Activated effector memory CD4-positive, alpha-beta T cell treated with anti-CD3 and anti-CD28 coated beads, Interleukin-2, amount 50 U/mL, for 16 hours (primary cell): ENCODE measurements at regions not wholly inside any gene's neighbourhood (a gene's known extent, or its start where the extent isn't known, plus 50 kb on each side); places are given as distances from the start of the nearest gene placed in this dataset.
A peak's percentile ranks its signal among the peaks of the same experiment; 100 is the strongest.

Source experiments
- DNase-seq: peaks from one replicate; pipeline ENCODE4 v3.0.0-alpha.2; 2020

GRCh38 chr13:50587645-50588373 is 255.7 kb downstream of the DLEU7 start:
- DNase-seq: no peak

- no peak for DNase-seq
Observed at GRCh38 chr13:50588491-50589130, 254.9 kb downstream of the DLEU7 start.

GRCh38 chr13:50589139-50589538 is 254.4 kb downstream of the DLEU7 start:
- DNase-seq: no peak

- DNase-seq: no peak
Observed at GRCh38 chr13:50589651-50590054, 253.8 kb downstream of the DLEU7 start.

- DNase-seq: no peak
Observed at GRCh38 chr13:50592412-50593155, 250.9 kb downstream of the DLEU7 start.

GRCh38 chr13:50593207-50593606 is 250.3 kb downstream of the DLEU7 start:
- DNase-seq: no peak

GRCh38 chr13:50594276-50595051 is 249.0 kb downstream of the DLEU7 start:
- DNase-seq: peak; percentile 64

GRCh38 chr13:50595196-50595595 is 248.3 kb downstream of the DLEU7 start:
- no peak for DNase-seq

- DNase-seq: no peak
Observed at GRCh38 chr13:50596156-50596555, 247.3 kb downstream of the DLEU7 start.

GRCh38 chr13:50596776-50597203 is 246.7 kb downstream of the DLEU7 start:
- DNase-seq: no peak

GRCh38 chr13:50598338-50598737 is 245.2 kb downstream of the DLEU7 start:
- no peak for DNase-seq

GRCh38 chr13:50599046-50599445 is 244.4 kb downstream of the DLEU7 start:
- no peak for DNase-seq

- DNase-seq: no peak
Observed at GRCh38 chr13:50599927-50600326, 243.6 kb downstream of the DLEU7 start.

GRCh38 chr13:50608370-50608769 is 235.1 kb downstream of the DLEU7 start:
- DNase-seq: no peak

- no peak for DNase-seq
Observed at GRCh38 chr13:50609011-50609410, 234.5 kb downstream of the DLEU7 start.

GRCh38 chr13:50610238-50610637 is 233.3 kb downstream of the DLEU7 start:
- DNase-seq: no peak

- DNase-seq: no peak
Observed at GRCh38 chr13:50611117-50611781, 232.2 kb downstream of the DLEU7 start.

- no peak for DNase-seq
Observed at GRCh38 chr13:50612717-50613116, 230.8 kb downstream of the DLEU7 start.

- no peak for DNase-seq
Observed at GRCh38 chr13:50613356-50613831, 230.1 kb downstream of the DLEU7 start.

- DNase-seq: no peak
Observed at GRCh38 chr13:50615234-50615633, 228.3 kb downstream of the DLEU7 start.

- DNase-seq: no peak
Observed at GRCh38 chr13:50616101-50616500, 227.4 kb downstream of the DLEU7 start.

GRCh38 chr13:50617134-50617721 is 226.3 kb downstream of the DLEU7 start:
- no peak for DNase-seq
